SK-N-SH treated with all-trans-retinoic acid at 6 μM for 48 hours (cell line): ENCODE measurements at regions not wholly inside any gene's neighbourhood (a gene's known extent, or its start where the extent isn't known, plus 50 kb on each side); places are given as distances from the start of the nearest gene placed in this dataset.

Experiments
- ATAC-seq: fragments of 200-7000 bp; cut with Tn5 transposase; 3 replicates; pipeline ENCODE4 v1.9.1; 2020; ENCODE audit warnings: mild to moderate bottlenecking, moderate library complexity
- ARNTL ChIP-seq: fragments of 450-650 bp; formaldehyde crosslinking; IDR thresholded peaks from 2 replicates; pipeline ENCODE4 v1.5.0; 2020; ENCODE audit warnings: low read depth, mild to moderate bottlenecking, moderate library complexity, borderline replicate concordance
- BACH2 ChIP-seq: fragments of 250-450 bp; sonication (Bioruptor Pico); IDR thresholded peaks from 2 replicates; pipeline ENCODE4 v1.9.0; 2021; ENCODE audit warnings: mild to moderate bottlenecking, borderline replicate concordance
- CREB5 ChIP-seq: fragments of 250-450 bp; sonication (Bioruptor Pico); IDR thresholded peaks from 2 replicates; pipeline ENCODE4 v1.5.1; 2020; ENCODE audit warnings: low read depth, mild to moderate bottlenecking, moderate library complexity
- CSDC2 ChIP-seq: fragments of 250-450 bp; sonication (Bioruptor Pico); IDR thresholded peaks from 2 replicates; pipeline ENCODE4 v1.5.0; 2020; ENCODE audit warnings: mild to moderate bottlenecking, moderate library complexity
- CSRNP3 ChIP-seq: fragments of 250-450 bp; sonication (Bioruptor Pico); IDR thresholded peaks from 2 replicates; pipeline ENCODE4 v1.5.1; 2021; ENCODE audit warnings: mild to moderate bottlenecking, moderate library complexity
- ESRRG ChIP-seq: fragments of 250-450 bp; sonication (Bioruptor Pico); IDR thresholded peaks from 2 replicates; pipeline ENCODE4 v1.6.1; 2021; ENCODE audit warnings: mild to moderate bottlenecking
- ISL1 ChIP-seq: fragments of 250-450 bp; sonication (Bioruptor Pico); IDR thresholded peaks from 2 replicates; pipeline ENCODE4 v2.1.2; 2022; ENCODE audit warnings: mild to moderate bottlenecking, moderate library complexity
- OSR1 ChIP-seq: fragments of 250-450 bp; sonication (Bioruptor Pico); IDR thresholded peaks from 2 replicates; pipeline ENCODE4 v1.8.0; 2022; ENCODE audit warnings: moderate library complexity, mild to moderate bottlenecking, inconsistent platforms
- POU6F1 ChIP-seq: fragments of 250-450 bp; sonication (Bioruptor Pico); IDR thresholded peaks from 2 replicates; pipeline ENCODE4 v1.8.0; 2021; ENCODE audit warnings: low read depth, mild to moderate bottlenecking, moderate library complexity, borderline replicate concordance
- PPARA ChIP-seq: fragments of 250-450 bp; sonication (Bioruptor Pico); IDR thresholded peaks from 2 replicates; pipeline ENCODE4 v1.5.0; 2020; ENCODE audit warnings: mild to moderate bottlenecking, borderline replicate concordance
- RARB ChIP-seq: fragments of 250-450 bp; sonication (Bioruptor Pico); IDR thresholded peaks from 2 replicates; pipeline ENCODE4 v1.8.0; 2021; ENCODE audit warnings: mild to moderate bottlenecking, moderate library complexity
- SNAI2 ChIP-seq: fragments of 250-450 bp; sonication (Bioruptor Pico); IDR thresholded peaks from 2 replicates; pipeline ENCODE4 v1.5.0; 2020; ENCODE audit warnings: mild to moderate bottlenecking, moderate library complexity
- TCF4 ChIP-seq: fragments of 250-450 bp; sonication (Bioruptor Pico); IDR thresholded peaks from 2 replicates; pipeline ENCODE4 v1.8.0; 2021; ENCODE audit warnings: mild to moderate bottlenecking, moderate library complexity, borderline replicate concordance
- TOX ChIP-seq: fragments of 250-450 bp; sonication (Bioruptor Pico); IDR thresholded peaks from 2 replicates; pipeline ENCODE4 v1.8.0; 2021; ENCODE audit warnings: mild to moderate bottlenecking, moderate library complexity, borderline replicate concordance
- TSHZ2 ChIP-seq: fragments of 250-450 bp; sonication (Bioruptor Pico); IDR thresholded peaks from 2 replicates; pipeline ENCODE4 v1.5.0; 2020; ENCODE audit warnings: mild to moderate bottlenecking, moderate library complexity
- ZFP3 ChIP-seq: fragments of 250-450 bp; sonication (Bioruptor Pico); IDR thresholded peaks from 2 replicates; pipeline ENCODE4 v1.5.0; 2020; ENCODE audit warnings: mild to moderate bottlenecking, moderate library complexity
- ZFP30 ChIP-seq: fragments of 450-650 bp; formaldehyde crosslinking; IDR thresholded peaks from 2 replicates; pipeline ENCODE4 v1.5.0; 2022; ENCODE audit warnings: mild to moderate bottlenecking, moderate library complexity
- ZNF565 ChIP-seq: fragments of 450-650 bp; formaldehyde crosslinking; conservative IDR thresholded peaks from 2 replicates; pipeline ENCODE4 v1.5.0; 2020; ENCODE audit warnings: low read depth, mild to moderate bottlenecking, moderate library complexity
- ZNF70 ChIP-seq: fragments of 450-650 bp; formaldehyde crosslinking; IDR thresholded peaks from 2 replicates; pipeline ENCODE4 v1.5.0; 2020; ENCODE audit warnings: mild to moderate bottlenecking, moderate library complexity
- ZNF8 ChIP-seq: fragments of 450-650 bp; formaldehyde crosslinking; IDR thresholded peaks from 2 replicates; pipeline ENCODE4 v1.5.0; 2020; ENCODE audit warnings: mild to moderate bottlenecking, moderate library complexity

GRCh38 chr20:39865446-39865845, 823.6 kb downstream of the MAFB start:
- ATAC-seq: no peak
- no peak for TF ChIP-seq ZFP30 (CRISPR knock-in tag)
- TF ChIP-seq SNAI2 (CRISPR knock-in tag): no peak
- no peak for TF ChIP-seq PPARA
- TF ChIP-seq ARNTL: no peak
- no peak for TF ChIP-seq ISL1 (CRISPR knock-in tag)
- no peak for TF ChIP-seq BACH2 (CRISPR knock-in tag)
- TF ChIP-seq, all 23 proteins: peak for 0

GRCh38 chr20:39862470-39862891, 826.6 kb downstream of the MAFB start:
- TF ChIP-seq CSDC2 (CRISPR knock-in tag) (no peak), RARB (CRISPR knock-in tag) (no peak), BACH2 (CRISPR knock-in tag) (no peak), ZFP3 (CRISPR knock-in tag) (no peak), ZNF565 (CRISPR knock-in tag) (no peak), ARNTL (no peak), ZNF70 (CRISPR knock-in tag) (no peak), SNAI2 (CRISPR knock-in tag) (no peak), OSR1 (no peak), PPARA (no peak), ESRRG (CRISPR knock-in tag) (no peak), ISL1 (CRISPR knock-in tag) (no peak), ZFP30 (CRISPR knock-in tag) (no peak), ZNF8 (CRISPR knock-in tag) (no peak), CREB5 (CRISPR knock-in tag) (no peak), POU6F1 (CRISPR knock-in tag) (no peak), TCF4 (no peak)
- no peak for ATAC-seq

- ATAC-seq: no peak
Measured at GRCh38 chr20:39861381-39861780, 827.7 kb downstream of the MAFB start.

More at GRCh38 chr20:39861381-39861780, 827.7 kb downstream of the MAFB start:
- no peak for TF ChIP-seq TCF4
- no peak for TF ChIP-seq OSR1
- TF ChIP-seq ARNTL: no peak
- no peak for TF ChIP-seq PPARA
- no peak for TF ChIP-seq ZFP30 (CRISPR knock-in tag)
- TF ChIP-seq TSHZ2: no peak
- no peak for TF ChIP-seq CSRNP3
- no peak for TF ChIP-seq ISL1 (CRISPR knock-in tag)
- TF ChIP-seq RARB (CRISPR knock-in tag): no peak
- TF ChIP-seq ZFP3 (CRISPR knock-in tag): no peak
- TF ChIP-seq ZNF8 (CRISPR knock-in tag): no peak
- TF ChIP-seq ZNF70 (CRISPR knock-in tag): no peak
- no peak for TF ChIP-seq TOX (CRISPR knock-in tag)
- no peak for TF ChIP-seq CREB5 (CRISPR knock-in tag)
- no peak for TF ChIP-seq ZNF565 (CRISPR knock-in tag)
